HCT116 (cell line): ENCODE measurements at regions not wholly inside any gene's neighbourhood (a gene's known extent, or its start where the extent isn't known, plus 50 kb on each side); places are given as distances from the start of the nearest gene placed in this dataset.

Source experiments
- ATAC-seq: fragments of 200-7000 bp; cut with Tn5 transposase; 2 replicates; pipeline ENCODE4 v1.9.1; 2020; ENCODE audit warnings: mild to moderate bottlenecking, moderate library complexity
- BruUV-seq: library from RNA; stranded (reverse); fragments of 400-500 nt; replicated peaks from 2 replicates; lab custom pipeline; 2021; lab: Mats Ljungman, UMichigan
- CTCF ChIA-PET: fragments of 300-600 bp; sonication (Branson Sonifier 250); formaldehyde crosslinking; loops from one replicate; lab custom pipeline; 2021; ENCODE audit warnings: antibody characterized with exemption; lab: Charles Lee
- POLR2A ChIA-PET: fragments of 300-600, 350-600 bp; sonication (Branson Sonifier 250); formaldehyde crosslinking; loops from one replicate; lab custom pipeline; 2021; ENCODE audit warnings: antibody characterized with exemption; lab: Charles Lee
- RAD21 ChIA-PET, 2 experiments: fragments of 300-600 bp; sonication (Branson Sonifier 250); formaldehyde crosslinking; loops; one replicate each; lab custom pipeline; 2023; ENCODE audit warnings: low total read pairs in 2 of 2; ENCODE audit not compliant: uncharacterized antibody in 2 of 2, unreplicated experiment in 2 of 2, low non-redundant PET in 1 of 2; lab: Charles Lee
- DNase-seq: peaks from one replicate; pipeline ENCODE4 v3.0.0-alpha.2; 2010; ENCODE audit warnings: low read depth, low spot score
- H2AFZ ChIP-seq: fragments of 200-600 bp; shearing (Covaris generic), sonication (generic); 2 replicates; pipeline ENCODE4 v1.6.1; 2017; ENCODE audit warnings: low read depth, mixed run types, mixed read lengths, antibody characterized with exemption, low read length; ENCODE audit not compliant: poor library complexity, severe bottlenecking
- H3K27ac ChIP-seq: 2 replicates; pipeline ENCODE4 v1.5.1; 2012; ENCODE audit warnings: low read depth, low read length
- H3K27me3 ChIP-seq: fragments of 200-600 bp; sonication (generic); 2 replicates; pipeline ENCODE4 v1.6.1; 2016; ENCODE audit warnings: mixed run types, low read length, mixed read lengths; ENCODE audit not compliant: insufficient read depth
- H3K36me3 ChIP-seq, 2 experiments: fragments of 200-500 bp in 1 of 2; fragments of 200-600 bp in 1 of 2; sonication (Bioruptor generic) in 1 of 2; sonication (generic) in 1 of 2; 2 replicates each; pipeline versions ENCODE4 v1.5.1 to v1.6.1; 2014 to 2016; ENCODE audit warnings: low read length in 2 of 2, inconsistent platforms in 1 of 2, mixed read lengths in 1 of 2, mixed run types in 1 of 2; ENCODE audit not compliant: insufficient read depth in 2 of 2, control insufficient read depth in 1 of 2
- H3K4me1 ChIP-seq, 2 experiments: fragments of 200-600 bp in 1 of 2; sonication (generic) in 1 of 2; 2 replicates each; pipeline versions ENCODE4 v1.5.1 to v1.6.1; 2012 to 2017; ENCODE audit warnings: low read length in 2 of 2, inconsistent platforms in 1 of 2, mild to moderate bottlenecking in 1 of 2, mixed read lengths in 1 of 2, mixed run types in 1 of 2, moderate library complexity in 1 of 2; ENCODE audit not compliant: insufficient read depth in 2 of 2, control insufficient read depth in 1 of 2
- H3K4me2 ChIP-seq: fragments of 200-600 bp; sonication (generic); 2 replicates; pipeline ENCODE4 v1.6.1; 2017; ENCODE audit warnings: mixed run types, low read length, mixed read lengths
- H3K4me3 ChIP-seq, 2 experiments: fragments of 200-600 bp in 1 of 2; sonication (generic) in 1 of 2; replicated peaks in 1 of 2; 2 replicates each; pipeline ENCODE4 v1.5.1; 2011 to 2016; ENCODE audit warnings: low read length in 2 of 2, control low read depth in 1 of 2, low read depth in 1 of 2, mild to moderate bottlenecking in 1 of 2, mixed read lengths in 1 of 2, mixed run types in 1 of 2
- H3K79me2 ChIP-seq: fragments of 200-600 bp; sonication (generic); 2 replicates; pipeline ENCODE4 v1.6.1; 2017; ENCODE audit warnings: mild to moderate bottlenecking, mixed run types, low read length, moderate library complexity, mixed read lengths; ENCODE audit not compliant: insufficient read depth
- H3K9ac ChIP-seq: fragments of 200-600 bp; sonication (generic); 2 replicates; pipeline ENCODE4 v1.6.1; 2016; ENCODE audit warnings: low read length, mixed read lengths
- H3K9me2 ChIP-seq: fragments of 200-600 bp; sonication (generic), shearing (Covaris generic); 2 replicates; pipeline ENCODE4 v1.6.1; 2017; ENCODE audit warnings: mixed run types, mild to moderate bottlenecking, moderate library complexity; ENCODE audit not compliant: insufficient read depth
- H3K9me3 ChIP-seq, 2 experiments: fragments of 200-500 bp in 1 of 2; fragments of 200-600 bp in 1 of 2; sonication (Bioruptor generic) in 1 of 2; sonication (generic) in 1 of 2; 2 replicates each; pipeline ENCODE4 v1.6.1; 2014 to 2017; ENCODE audit warnings: low read length in 2 of 2, mixed read lengths in 2 of 2, inconsistent platforms in 1 of 2, low read depth in 1 of 2, mild to moderate bottlenecking in 1 of 2, mixed run types in 1 of 2, moderate library complexity in 1 of 2; ENCODE audit not compliant: control insufficient read depth in 1 of 2, insufficient read depth in 1 of 2
- H4K20me1 ChIP-seq: fragments of 200-600 bp; sonication (generic), shearing (Covaris generic); 2 replicates; pipeline ENCODE4 v1.6.1; 2017; ENCODE audit warnings: mixed run types, mild to moderate bottlenecking, moderate library complexity; ENCODE audit not compliant: insufficient read depth
- CEBPB ChIP-seq: IDR thresholded peaks from 2 replicates; pipeline ENCODE4 v1.6.1; 2012; ENCODE audit warnings: low read depth
- EGR1 ChIP-seq: IDR thresholded peaks from 2 replicates; pipeline ENCODE4 v1.6.1; 2012; ENCODE audit warnings: low read depth
- ELF1 ChIP-seq: IDR thresholded peaks from 2 replicates; pipeline ENCODE4 v1.6.1; 2012; ENCODE audit warnings: low read depth, borderline replicate concordance
- EZH2 ChIP-seq: fragments of 200-600 bp; sonication (generic); IDR thresholded peaks from 2 replicates; pipeline ENCODE4 v1.6.1; 2017; ENCODE audit warnings: antibody characterized with exemption, mixed run types
- EZH2phosphoT487 ChIP-seq: fragments of 200-600 bp; IDR thresholded peaks from 2 replicates; pipeline ENCODE4 v1.6.1; 2018; ENCODE audit warnings: antibody characterized with exemption, borderline replicate concordance
- FOSL1 ChIP-seq: IDR thresholded peaks from 2 replicates; pipeline ENCODE4 v1.6.1; 2012; ENCODE audit warnings: low read depth
- JUND ChIP-seq: IDR thresholded peaks from 2 replicates; pipeline ENCODE4 v1.6.1; 2012
- POLR2A ChIP-seq: IDR thresholded peaks from 2 replicates; pipeline ENCODE4 v1.7.0; 2011; ENCODE audit warnings: borderline replicate concordance; ENCODE audit not compliant: insufficient read depth, insufficient read length; ENCODE audit errors: extremely low read depth
- RAD21 ChIP-seq: IDR thresholded peaks from 2 replicates; pipeline ENCODE4 v1.6.1; 2012; ENCODE audit warnings: low read depth, mild to moderate bottlenecking
- SIN3A ChIP-seq: IDR thresholded peaks from 2 replicates; pipeline ENCODE4 v1.6.1; 2012; ENCODE audit warnings: low read depth
- SP1 ChIP-seq: IDR thresholded peaks from 2 replicates; pipeline ENCODE4 v1.6.1; 2012; ENCODE audit warnings: low read depth
- SRF ChIP-seq: IDR thresholded peaks from 2 replicates; pipeline ENCODE4 v1.6.1; 2012; ENCODE audit warnings: low read depth
- TCF7L2 ChIP-seq: IDR thresholded peaks from 2 replicates; pipeline ENCODE4 v1.7.0; 2011; ENCODE audit warnings: borderline replicate concordance, inconsistent platforms; ENCODE audit not compliant: insufficient read depth, insufficient read length; ENCODE audit errors: extremely low read depth
- ZFX ChIP-seq: fragments of 450-650 bp; IDR thresholded peaks from 2 replicates; pipeline ENCODE4 v1.6.1; 2017
- ZNF274 ChIP-seq: fragments of 200-500 bp; sonication (Bioruptor generic); IDR thresholded peaks from 2 replicates; pipeline ENCODE4 v1.6.1; 2014; ENCODE audit warnings: mild to moderate bottlenecking, low read depth, low read length, inconsistent platforms
- intact Hi-C: fragments of 100-400 bp; cut with micrococcal nuclease; formaldehyde crosslinking; loops from 2 replicates; pipeline ENCODE4 v1.10.0; 2022
- TF ChIP-seq, protein P1 (sequence below): IDR thresholded peaks from 2 replicates; pipeline ENCODE4 v1.6.1; 2011; ENCODE audit warnings: mild to moderate bottlenecking, low read length, moderate library complexity; ENCODE audit not compliant: insufficient replicate concordance; ENCODE audit errors: extremely low read depth
- TF ChIP-seq, protein P2 (sequence below): IDR thresholded peaks from 2 replicates; pipeline ENCODE4 v1.6.1; 2012
- TF ChIP-seq, protein P3 (sequence below): IDR thresholded peaks from 2 replicates; pipeline ENCODE4 v1.6.1; 2012; ENCODE audit warnings: low read depth
- TF ChIP-seq, protein P4 (sequence below), 3 experiments: fragments of 200-600 bp in 1 of 3; sonication (generic) in 1 of 3; IDR thresholded peaks in 2 of 3; conservative IDR thresholded peaks in 1 of 3; 2 replicates each; pipeline ENCODE4 v1.5.1; 2012 to 2017; ENCODE audit warnings: low read depth in 2 of 3, low read length in 2 of 3, antibody characterized with exemption in 1 of 3, borderline replicate concordance in 1 of 3, control low read depth in 1 of 3, mild to moderate bottlenecking in 1 of 3, mixed read lengths in 1 of 3, mixed run types in 1 of 3, moderate library complexity in 1 of 3; ENCODE audit not compliant: insufficient read depth in 1 of 3

DNA sequence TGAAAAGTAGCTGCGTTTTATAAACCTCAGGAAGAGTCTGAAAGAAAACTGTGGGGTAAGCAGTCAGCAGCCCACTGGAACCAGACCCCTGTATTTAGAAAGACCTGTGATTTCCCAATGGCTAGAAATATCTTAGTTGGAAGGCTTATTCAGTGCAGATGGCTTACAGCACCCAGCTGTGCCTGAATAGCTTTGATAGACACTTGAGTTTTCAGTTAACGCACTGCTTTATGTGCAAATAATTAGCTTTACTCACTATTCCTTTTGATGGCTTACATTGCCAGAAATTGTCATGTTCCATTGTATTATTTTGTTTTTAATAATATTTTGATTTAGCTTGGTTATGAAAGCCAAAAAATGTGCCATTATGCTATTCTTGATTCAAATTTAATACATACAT, 465.3 kb upstream of the SYNCRIP start:
- Histone ChIP-seq H4K20me1 (no peaks in the 10 kb centered on the region), H3K27ac (no peak overlapping the region), H3K79me2 (no peaks in the 10 kb centered on the region), H3K9me3 (no peaks in the 10 kb centered on the region), H3K9me2 (no peaks in the 10 kb centered on the region), H3K4me1 (no peaks in the 10 kb centered on the region), H3K27me3 (no peaks in the 10 kb centered on the region), H2AFZ (no peak overlapping the region), H3K9ac (no peak overlapping the region), H3K4me2 (no peak overlapping the region), H3K4me3 (no peak overlapping the region), H3K36me3 (no peaks in the 10 kb centered on the region)
- TF ChIP-seq SIN3A (no peak), EGR1 (no peak), POLR2A (no peak), FOSL1 (no peak), RAD21 (no peak), ZFX (no peak), CEBPB (no peak), ZNF274 (no peak), SRF (no peak), EZH2 (no peak), TCF7L2 (no peak), ELF1 (no peak), JUND (no peak), SP1 (no peak), EZH2phosphoT487 (no peak)
- TF ChIP-seq, protein P1, sequence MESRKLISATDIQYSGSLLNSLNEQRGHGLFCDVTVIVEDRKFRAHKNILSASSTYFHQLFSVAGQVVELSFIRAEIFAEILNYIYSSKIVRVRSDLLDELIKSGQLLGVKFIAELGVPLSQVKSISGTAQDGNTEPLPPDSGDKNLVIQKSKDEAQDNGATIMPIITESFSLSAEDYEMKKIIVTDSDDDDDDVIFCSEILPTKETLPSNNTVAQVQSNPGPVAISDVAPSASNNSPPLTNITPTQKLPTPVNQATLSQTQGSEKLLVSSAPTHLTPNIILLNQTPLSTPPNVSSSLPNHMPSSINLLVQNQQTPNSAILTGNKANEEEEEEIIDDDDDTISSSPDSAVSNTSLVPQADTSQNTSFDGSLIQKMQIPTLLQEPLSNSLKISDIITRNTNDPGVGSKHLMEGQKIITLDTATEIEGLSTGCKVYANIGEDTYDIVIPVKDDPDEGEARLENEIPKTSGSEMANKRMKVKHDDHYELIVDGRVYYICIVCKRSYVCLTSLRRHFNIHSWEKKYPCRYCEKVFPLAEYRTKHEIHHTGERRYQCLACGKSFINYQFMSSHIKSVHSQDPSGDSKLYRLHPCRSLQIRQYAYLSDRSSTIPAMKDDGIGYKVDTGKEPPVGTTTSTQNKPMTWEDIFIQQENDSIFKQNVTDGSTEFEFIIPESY = no peak
- TF ChIP-seq, protein P2, sequence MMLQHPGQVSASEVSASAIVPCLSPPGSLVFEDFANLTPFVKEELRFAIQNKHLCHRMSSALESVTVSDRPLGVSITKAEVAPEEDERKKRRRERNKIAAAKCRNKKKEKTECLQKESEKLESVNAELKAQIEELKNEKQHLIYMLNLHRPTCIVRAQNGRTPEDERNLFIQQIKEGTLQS = no peak
- TF ChIP-seq, protein P3, sequence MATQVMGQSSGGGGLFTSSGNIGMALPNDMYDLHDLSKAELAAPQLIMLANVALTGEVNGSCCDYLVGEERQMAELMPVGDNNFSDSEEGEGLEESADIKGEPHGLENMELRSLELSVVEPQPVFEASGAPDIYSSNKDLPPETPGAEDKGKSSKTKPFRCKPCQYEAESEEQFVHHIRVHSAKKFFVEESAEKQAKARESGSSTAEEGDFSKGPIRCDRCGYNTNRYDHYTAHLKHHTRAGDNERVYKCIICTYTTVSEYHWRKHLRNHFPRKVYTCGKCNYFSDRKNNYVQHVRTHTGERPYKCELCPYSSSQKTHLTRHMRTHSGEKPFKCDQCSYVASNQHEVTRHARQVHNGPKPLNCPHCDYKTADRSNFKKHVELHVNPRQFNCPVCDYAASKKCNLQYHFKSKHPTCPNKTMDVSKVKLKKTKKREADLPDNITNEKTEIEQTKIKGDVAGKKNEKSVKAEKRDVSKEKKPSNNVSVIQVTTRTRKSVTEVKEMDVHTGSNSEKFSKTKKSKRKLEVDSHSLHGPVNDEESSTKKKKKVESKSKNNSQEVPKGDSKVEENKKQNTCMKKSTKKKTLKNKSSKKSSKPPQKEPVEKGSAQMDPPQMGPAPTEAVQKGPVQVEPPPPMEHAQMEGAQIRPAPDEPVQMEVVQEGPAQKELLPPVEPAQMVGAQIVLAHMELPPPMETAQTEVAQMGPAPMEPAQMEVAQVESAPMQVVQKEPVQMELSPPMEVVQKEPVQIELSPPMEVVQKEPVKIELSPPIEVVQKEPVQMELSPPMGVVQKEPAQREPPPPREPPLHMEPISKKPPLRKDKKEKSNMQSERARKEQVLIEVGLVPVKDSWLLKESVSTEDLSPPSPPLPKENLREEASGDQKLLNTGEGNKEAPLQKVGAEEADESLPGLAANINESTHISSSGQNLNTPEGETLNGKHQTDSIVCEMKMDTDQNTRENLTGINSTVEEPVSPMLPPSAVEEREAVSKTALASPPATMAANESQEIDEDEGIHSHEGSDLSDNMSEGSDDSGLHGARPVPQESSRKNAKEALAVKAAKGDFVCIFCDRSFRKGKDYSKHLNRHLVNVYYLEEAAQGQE = no peak
- TF ChIP-seq, protein P4, sequence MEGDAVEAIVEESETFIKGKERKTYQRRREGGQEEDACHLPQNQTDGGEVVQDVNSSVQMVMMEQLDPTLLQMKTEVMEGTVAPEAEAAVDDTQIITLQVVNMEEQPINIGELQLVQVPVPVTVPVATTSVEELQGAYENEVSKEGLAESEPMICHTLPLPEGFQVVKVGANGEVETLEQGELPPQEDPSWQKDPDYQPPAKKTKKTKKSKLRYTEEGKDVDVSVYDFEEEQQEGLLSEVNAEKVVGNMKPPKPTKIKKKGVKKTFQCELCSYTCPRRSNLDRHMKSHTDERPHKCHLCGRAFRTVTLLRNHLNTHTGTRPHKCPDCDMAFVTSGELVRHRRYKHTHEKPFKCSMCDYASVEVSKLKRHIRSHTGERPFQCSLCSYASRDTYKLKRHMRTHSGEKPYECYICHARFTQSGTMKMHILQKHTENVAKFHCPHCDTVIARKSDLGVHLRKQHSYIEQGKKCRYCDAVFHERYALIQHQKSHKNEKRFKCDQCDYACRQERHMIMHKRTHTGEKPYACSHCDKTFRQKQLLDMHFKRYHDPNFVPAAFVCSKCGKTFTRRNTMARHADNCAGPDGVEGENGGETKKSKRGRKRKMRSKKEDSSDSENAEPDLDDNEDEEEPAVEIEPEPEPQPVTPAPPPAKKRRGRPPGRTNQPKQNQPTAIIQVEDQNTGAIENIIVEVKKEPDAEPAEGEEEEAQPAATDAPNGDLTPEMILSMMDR (IDR thresholded peaks at IDR 0.05 in 2 of 3, conservative IDR thresholded peaks at IDR 0.05 in 1 of 3; ENCODE audit: borderline replicate concordance in 1 of 3, insufficient read depth in 1 of 3, low read depth in 2 of 3, low read length in 2 of 3) = no peak
- DNase-seq (no peak), ATAC-seq (no peak)
- POLR2A ChIA-PET = no interaction called here
- intact Hi-C loops = no loop called here
- no TSS peak for BruUV-seq
- CTCF ChIA-PET = no interaction called here
- RAD21 ChIA-PET = no interaction called here
